Small intestine (tissue), 7 donors: ENCODE measurements at regions not wholly inside any gene's neighbourhood (a gene's known extent, or its start where the extent isn't known, plus 50 kb on each side); places are given as distances from the start of the nearest gene placed in this dataset.

Experiments used
- DNase-seq, 2 donors: peaks; one replicate each; pipeline versions ENCODE4 v3.0.0 to v3.0.0-alpha.2; 2013
- FAIRE-seq: peaks from 2 replicates; lab custom pipeline; 2012; peaks lifted over from hg19 to GRCh38; lab: Jason Lieb, UNC
- H3K27ac ChIP-seq, 3 donors: one replicate each; pipeline ENCODE4 v1.5.1; 2013; ENCODE audit warnings: low read length in 2 of 3, mild to moderate bottlenecking in 2 of 3, control low read depth in 1 of 3, inconsistent platforms in 1 of 3, low read depth in 1 of 3, moderate library complexity in 1 of 3
- H3K27me3 ChIP-seq, 3 donors: one replicate each; pipeline ENCODE4 v1.6.1; 2013; ENCODE audit warnings: low read length in 3 of 3, inconsistent platforms in 1 of 3; ENCODE audit not compliant: control insufficient read depth in 3 of 3, insufficient read depth in 3 of 3
- H3K36me3 ChIP-seq, 3 donors: one replicate each; pipeline ENCODE4 v1.6.1; 2013; ENCODE audit warnings: low read length in 3 of 3, inconsistent platforms in 1 of 3, low read depth in 1 of 3, mild to moderate bottlenecking in 1 of 3, moderate library complexity in 1 of 3; ENCODE audit not compliant: control insufficient read depth in 3 of 3, insufficient read depth in 2 of 3
- H3K4me1 ChIP-seq, 3 donors: one replicate each; pipeline ENCODE4 v1.6.1; 2013; ENCODE audit warnings: low read length in 2 of 3, inconsistent platforms in 1 of 3, low read depth in 1 of 3, mild to moderate bottlenecking in 1 of 3, moderate library complexity in 1 of 3; ENCODE audit not compliant: control insufficient read depth in 3 of 3, insufficient read depth in 2 of 3
- H3K4me3 ChIP-seq, 3 donors: one replicate each; pipeline ENCODE4 v1.5.1; 2013; ENCODE audit warnings: low read length in 3 of 3, control low read depth in 1 of 3, inconsistent platforms in 1 of 3, low read depth in 1 of 3, mild to moderate bottlenecking in 1 of 3, moderate library complexity in 1 of 3
- H3K9me3 ChIP-seq, 2 donors: one replicate each; pipeline ENCODE4 v1.6.1; 2013; ENCODE audit warnings: low read depth in 1 of 2, low read length in 1 of 2; ENCODE audit not compliant: control insufficient read depth in 2 of 2, insufficient read depth in 1 of 2
- WGBS, 3 donors: extraction: QIAGEN DNeasy Blood & Tissue Kit; methylation state at CpG; one replicate each; pipeline ENCODE4 v1.1.7; 2013; 5-methylcytosine and 5-hydroxymethylcytosine counted together
- donor health status: healthy with polysubstance abuse.
- donor health status: control.
- donor health status: control.
- donor health status: Bipolar disorder and iron deficiency.
- donor health status: healthy.

GRCh38 chr10:56298941-56299340 lies 62.1 kb downstream of the ZWINT start:
- H3K9me3 ChIP-seq: no peaks in the 10 kb centered on the region
- 75 to 87% (median 79%) methylated on average over 7 of the region's 7 CpGs for WGBS, 3 donors
- no peaks in the 10 kb centered on the region for H3K27me3 ChIP-seq
- no peak for DNase-seq
- no peak for FAIRE-seq
- H3K4me3 ChIP-seq: no peak overlapping the region
- H3K27ac ChIP-seq: no peak overlapping the region
- H3K36me3 ChIP-seq: no peaks in the 10 kb centered on the region
- no peaks in the 10 kb centered on the region for H3K4me1 ChIP-seq

- H3K9me3 ChIP-seq: no peaks in the 10 kb centered on the region
- H3K36me3 ChIP-seq: no peaks in the 10 kb centered on the region
- no peaks in the 10 kb centered on the region for H3K4me1 ChIP-seq
- H3K27ac ChIP-seq: no peak overlapping the region
- no peak for FAIRE-seq
- no peaks in the 10 kb centered on the region for H3K27me3 ChIP-seq
- 83 to 100% (median 89%) methylated on average over 1 of the region's 1 CpG for WGBS, 3 donors
- no peak overlapping the region for H3K4me3 ChIP-seq
- DNase-seq: no peak
Measured at GRCh38 chr10:56296618-56297017, 64.4 kb downstream of the ZWINT start.

GRCh38 chr10:56288403-56288802 lies 72.7 kb downstream of the ZWINT start:
- no peak for DNase-seq
- H3K4me1 ChIP-seq: no peaks in the 10 kb centered on the region

GRCh38 chr10:56286096-56286495 lies 75.0 kb downstream of the ZWINT start:
- DNase-seq (no peak), FAIRE-seq (no peak)
- H3K4me3 ChIP-seq: no peak overlapping the region
- H3K9me3 ChIP-seq: no peaks in the 10 kb centered on the region
- no peaks in the 10 kb centered on the region for H3K4me1 ChIP-seq
- H3K27me3 ChIP-seq: no peaks in the 10 kb centered on the region
- H3K27ac ChIP-seq: no peak overlapping the region
- H3K36me3 ChIP-seq: no peaks in the 10 kb centered on the region

More at GRCh38 chr10:56288403-56288802, 72.7 kb downstream of the ZWINT start:
- Histone ChIP-seq H3K27ac (no peak overlapping the region), H3K4me3 (no peak overlapping the region), H3K36me3 (no peaks in the 10 kb centered on the region), H3K27me3 (no peaks in the 10 kb centered on the region), H3K9me3 (no peaks in the 10 kb centered on the region)
- WGBS, 3 donors: 53 to 72% (median 70%) methylated on average over 2 of the region's 2 CpGs
- FAIRE-seq: no peak

- H3K27ac ChIP-seq: no peak overlapping the region
- H3K4me3 ChIP-seq: no peak overlapping the region
- H3K9me3 ChIP-seq: no peaks in the 10 kb centered on the region
- H3K27me3 ChIP-seq: no peaks in the 10 kb centered on the region
- no peaks in the 10 kb centered on the region for H3K36me3 ChIP-seq
- H3K4me1 ChIP-seq: no peaks in the 10 kb centered on the region
- DNase-seq (no peak), FAIRE-seq (no peak)
Measured at GRCh38 chr10:56279270-56279669, 81.8 kb downstream of the ZWINT start.

GRCh38 chr10:56269181-56269580 lies 91.9 kb downstream of the ZWINT start:
- WGBS, 3 donors: 31 to 42% (median 32%) methylated on average over 1 of the region's 1 CpG
- Histone ChIP-seq H3K27ac (no peak overlapping the region), H3K36me3 (no peaks in the 10 kb centered on the region), H3K9me3 (no peaks in the 10 kb centered on the region), H3K4me3 (no peak overlapping the region), H3K4me1 (no peaks in the 10 kb centered on the region), H3K27me3 (no peaks in the 10 kb centered on the region)
- FAIRE-seq (no peak), DNase-seq (no peak)

GRCh38 chr10:56266120-56266519 lies 94.9 kb downstream of the ZWINT start:
- FAIRE-seq: no peak
- H3K9me3 ChIP-seq: no peaks in the 10 kb centered on the region
- H3K4me3 ChIP-seq: no peak overlapping the region
- H3K36me3 ChIP-seq: no peaks in the 10 kb centered on the region
- no peak for DNase-seq
- H3K4me1 ChIP-seq: no peaks in the 10 kb centered on the region
- H3K27me3 ChIP-seq: no peaks in the 10 kb centered on the region
- 81 to 88% (median 82%) methylated on average over 1 of the region's 1 CpG for WGBS, 3 donors
- H3K27ac ChIP-seq: no peak overlapping the region

GRCh38 chr10:56258991-56259390 lies 102.1 kb downstream of the ZWINT start:
- DNase-seq (no peak), FAIRE-seq (no peak)
- no peaks in the 10 kb centered on the region for H3K36me3 ChIP-seq
- no peaks in the 10 kb centered on the region for H3K4me1 ChIP-seq
- H3K27me3 ChIP-seq: no peaks in the 10 kb centered on the region
- no peak overlapping the region for H3K27ac ChIP-seq
- H3K9me3 ChIP-seq: peaks cover 0 to 9% of the 10 kb centered on the region in 2 donors
- no peak overlapping the region for H3K4me3 ChIP-seq

- Histone ChIP-seq H3K36me3 (no peaks in the 10 kb centered on the region), H3K27ac (no peak overlapping the region), H3K27me3 (no peaks in the 10 kb centered on the region), H3K4me3 (no peak overlapping the region), H3K9me3 (peaks cover 0 to 9% of the 10 kb centered on the region in 2 donors), H3K4me1 (no peaks in the 10 kb centered on the region)
- no peak for FAIRE-seq
- WGBS, 3 donors: 46 to 62% (median 48%) methylated on average over 2 of the region's 2 CpGs
- DNase-seq: no peak
Measured at GRCh38 chr10:56258378-56258777, 102.7 kb downstream of the ZWINT start.
